Esophagus squamous epithelium (tissue), 5 donors: ENCODE measurements at regions not wholly inside any gene's neighbourhood (a gene's known extent, or its start where the extent isn't known, plus 50 kb on each side); places are given as distances from the start of the nearest gene placed in this dataset.

Experiments
- DNase-seq: peaks from one replicate; lab custom pipeline; 2025; lab: John Stamatoyannopoulos, UW
- H3K27ac ChIP-seq, 4 donors: fragments of 200-600 bp; sonication (generic); one replicate each; pipeline ENCODE4 v1.5.1; 2016 to 2019; ENCODE audit warnings: mild to moderate bottlenecking in 1 of 4
- H3K27me3 ChIP-seq, 4 donors: fragments of 200-600 bp; sonication (generic); 1 replicate in 3 of 4; 2 replicates in 1 of 4; pipeline versions ENCODE4 v1.5.1 to v1.6.0; 2017 to 2021; ENCODE audit warnings: antibody characterized with exemption in 1 of 4
- H3K36me3 ChIP-seq, 3 donors: fragments of 200-600 bp; sonication (generic); one replicate each; pipeline ENCODE4 v1.5.1; 2016 to 2019
- H3K4me1 ChIP-seq, 3 donors: fragments of 200-600 bp; sonication (generic); one replicate each; pipeline ENCODE4 v1.5.1; 2017 to 2019
- H3K4me3 ChIP-seq, 4 donors: fragments of 200-600 bp; sonication (generic); 1 replicate in 3 of 4; 2 replicates in 1 of 4; pipeline ENCODE4 v1.5.1; 2016 to 2019; ENCODE audit warnings: mild to moderate bottlenecking in 2 of 4, moderate library complexity in 1 of 4
- H3K9me3 ChIP-seq, 3 donors: fragments of 200-600 bp; sonication (generic); one replicate each; pipeline ENCODE4 v1.5.1; 2016 to 2019
- POLR2A ChIP-seq, 4 donors: fragments of 450-650 bp; IDR thresholded peaks; one replicate each; pipeline ENCODE4 v1.6.1; 2017; ENCODE audit warnings: antibody characterized with exemption in 4 of 4, mild to moderate bottlenecking in 4 of 4, moderate library complexity in 3 of 4
- WGBS, 2 donors: methylation state at CpG; one replicate each; pipeline ENCODE4 v1.1.5; 2018; 5-methylcytosine and 5-hydroxymethylcytosine counted together
- intact Hi-C: fragments of 100-400 bp; cut with DNase I; formaldehyde crosslinking; loops from one replicate; pipeline ENCODE4 v1.15.0; 2022
- TF ChIP-seq, protein P1 (sequence below), 6 experiments: fragments of 450-650 bp in 4 of 6; fragments of 200-600 bp in 2 of 6; sonication (generic) in 2 of 6; IDR thresholded peaks; one replicate each; pipeline ENCODE4 v1.5.1; 2016 to 2019; ENCODE audit warnings: antibody characterized with exemption in 6 of 6, mild to moderate bottlenecking in 4 of 6, moderate library complexity in 4 of 6
- donor health status: DM: yes; HTN: yes; CAD: no.

DNA sequence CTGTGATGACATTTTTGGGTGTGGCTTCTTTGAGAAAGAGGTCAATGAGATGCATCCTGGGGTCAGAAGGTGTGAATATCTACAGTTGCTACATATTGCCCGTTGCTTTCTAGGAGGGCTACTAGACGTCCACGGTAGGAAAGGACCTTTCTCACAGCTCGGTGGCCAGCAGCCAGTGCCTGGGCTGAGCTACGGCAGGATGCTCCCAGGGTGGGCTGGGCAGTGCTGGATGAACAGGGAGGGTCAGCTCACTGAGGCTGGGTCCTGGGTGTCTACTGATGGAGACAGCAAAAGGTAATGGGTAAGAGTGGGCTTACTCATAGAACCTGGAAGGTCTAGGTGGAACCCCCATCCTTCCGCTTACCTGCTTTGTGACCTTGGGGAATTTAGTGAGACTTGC is 188.3 kb upstream of the WSCD1 start:
- intact Hi-C loops, result no loop called here
- Histone ChIP-seq H3K27me3 (peaks cover 0 to 36% (median 0%) of the 10 kb centered on the region in 4 donors), H3K27ac (no peak overlapping the region), H3K9me3 (no peaks in the 10 kb centered on the region), H3K36me3 (no peaks in the 10 kb centered on the region), H3K4me1 (no peaks in the 10 kb centered on the region), H3K4me3 (no peak overlapping the region)
- 81 to 85% methylated on average over 5 to 6 of the region's 6 CpGs for WGBS, 2 donors
- no peak for DNase-seq
- TF ChIP-seq, protein P1, sequence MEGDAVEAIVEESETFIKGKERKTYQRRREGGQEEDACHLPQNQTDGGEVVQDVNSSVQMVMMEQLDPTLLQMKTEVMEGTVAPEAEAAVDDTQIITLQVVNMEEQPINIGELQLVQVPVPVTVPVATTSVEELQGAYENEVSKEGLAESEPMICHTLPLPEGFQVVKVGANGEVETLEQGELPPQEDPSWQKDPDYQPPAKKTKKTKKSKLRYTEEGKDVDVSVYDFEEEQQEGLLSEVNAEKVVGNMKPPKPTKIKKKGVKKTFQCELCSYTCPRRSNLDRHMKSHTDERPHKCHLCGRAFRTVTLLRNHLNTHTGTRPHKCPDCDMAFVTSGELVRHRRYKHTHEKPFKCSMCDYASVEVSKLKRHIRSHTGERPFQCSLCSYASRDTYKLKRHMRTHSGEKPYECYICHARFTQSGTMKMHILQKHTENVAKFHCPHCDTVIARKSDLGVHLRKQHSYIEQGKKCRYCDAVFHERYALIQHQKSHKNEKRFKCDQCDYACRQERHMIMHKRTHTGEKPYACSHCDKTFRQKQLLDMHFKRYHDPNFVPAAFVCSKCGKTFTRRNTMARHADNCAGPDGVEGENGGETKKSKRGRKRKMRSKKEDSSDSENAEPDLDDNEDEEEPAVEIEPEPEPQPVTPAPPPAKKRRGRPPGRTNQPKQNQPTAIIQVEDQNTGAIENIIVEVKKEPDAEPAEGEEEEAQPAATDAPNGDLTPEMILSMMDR (IDR thresholded peaks at IDR 0.05), result no peak
- TF ChIP-seq POLR2A (IDR thresholded peaks at IDR 0.05), result no peak

DNA sequence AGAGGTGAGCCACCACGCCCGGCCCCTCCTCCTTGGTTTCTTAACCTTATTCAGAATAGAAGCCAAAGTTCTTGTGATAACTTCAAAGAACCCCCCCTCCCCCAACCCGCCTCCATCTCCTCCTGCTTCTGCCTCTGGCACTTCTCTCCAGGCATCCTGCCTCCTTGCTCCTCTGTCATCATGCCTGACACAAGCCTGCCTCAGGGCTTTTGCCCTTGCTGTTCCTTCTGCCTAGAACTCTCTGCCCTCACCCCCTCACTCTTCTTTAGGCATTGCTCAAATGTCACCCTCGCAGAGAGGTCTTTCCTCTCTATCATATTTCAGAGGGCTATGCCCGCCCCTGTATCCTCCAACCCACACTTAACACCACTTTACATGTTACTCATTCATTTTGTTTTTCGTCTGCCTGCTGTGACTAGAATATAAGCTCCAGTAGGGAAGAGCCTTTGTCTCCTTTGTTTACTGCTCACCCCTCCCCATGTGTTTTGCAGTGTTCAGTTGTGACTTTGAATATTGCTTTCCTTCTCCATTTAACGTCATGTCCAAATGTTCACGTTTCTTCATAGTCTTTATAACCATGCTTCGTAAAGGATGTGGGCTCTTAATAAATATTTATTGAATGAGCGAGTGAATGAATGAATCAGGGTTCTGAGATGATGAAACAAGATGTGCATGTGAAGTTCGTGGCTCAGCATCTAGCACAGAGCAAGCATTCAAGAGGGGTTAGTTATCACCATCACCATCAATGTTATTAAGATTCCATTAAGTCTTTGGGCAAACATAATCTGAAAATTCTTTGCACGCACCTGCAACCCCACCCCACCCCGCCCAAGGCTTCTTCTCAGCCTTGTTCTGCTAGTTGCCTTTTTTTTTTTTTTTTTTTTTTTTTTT is 186.2 kb upstream of the WSCD1 start:
- 42 to 55% methylated on average over 13 of the region's 13 CpGs for WGBS, 2 donors
- Histone ChIP-seq H3K27ac (no peak overlapping the region), H3K4me1 (no peaks in the 10 kb centered on the region), H3K36me3 (no peaks in the 10 kb centered on the region), H3K4me3 (no peak overlapping the region), H3K9me3 (no peaks in the 10 kb centered on the region), H3K27me3 (peaks cover 0 to 43% (median 0%) of the 10 kb centered on the region in 4 donors)
- intact Hi-C loops, result no loop called here
- no peak for DNase-seq
- TF ChIP-seq, protein P1 (IDR thresholded peaks at IDR 0.05), result no peak
- no peak for TF ChIP-seq POLR2A (IDR thresholded peaks at IDR 0.05)

DNA sequence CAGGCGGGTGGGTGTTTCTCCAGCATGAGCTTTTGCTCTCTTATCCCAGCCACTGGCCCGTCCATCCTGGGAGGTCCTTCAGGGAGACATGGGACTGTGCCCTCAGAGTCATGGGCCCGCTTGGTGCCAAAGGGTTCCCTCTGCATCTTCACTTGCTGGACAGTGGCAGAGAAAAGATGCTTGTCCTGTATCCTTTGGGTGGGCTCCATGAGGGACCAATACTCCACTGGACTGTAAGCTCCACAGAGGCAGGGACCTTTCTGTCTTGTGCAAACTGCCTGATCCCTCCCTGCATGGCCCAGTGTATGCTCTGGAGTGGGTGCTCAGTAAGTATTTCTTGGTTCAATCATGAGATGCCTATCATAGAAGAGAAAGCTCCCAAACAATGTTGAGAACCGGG is 184.8 kb upstream of the WSCD1 start:
- Histone ChIP-seq H3K27ac (no peak overlapping the region), H3K4me1 (no peaks in the 10 kb centered on the region), H3K4me3 (no peak overlapping the region), H3K36me3 (no peaks in the 10 kb centered on the region), H3K9me3 (no peaks in the 10 kb centered on the region), H3K27me3 (peaks cover 0 to 42% (median 0%) of the 10 kb centered on the region in 4 donors)
- TF ChIP-seq, protein P1 (IDR thresholded peaks at IDR 0.05), result no peak
- no peak for TF ChIP-seq POLR2A (IDR thresholded peaks at IDR 0.05)
- intact Hi-C loops, result no loop called here
- 88 to 90% methylated on average over 2 of the region's 4 CpGs for WGBS, 2 donors
- no peak for DNase-seq

DNA sequence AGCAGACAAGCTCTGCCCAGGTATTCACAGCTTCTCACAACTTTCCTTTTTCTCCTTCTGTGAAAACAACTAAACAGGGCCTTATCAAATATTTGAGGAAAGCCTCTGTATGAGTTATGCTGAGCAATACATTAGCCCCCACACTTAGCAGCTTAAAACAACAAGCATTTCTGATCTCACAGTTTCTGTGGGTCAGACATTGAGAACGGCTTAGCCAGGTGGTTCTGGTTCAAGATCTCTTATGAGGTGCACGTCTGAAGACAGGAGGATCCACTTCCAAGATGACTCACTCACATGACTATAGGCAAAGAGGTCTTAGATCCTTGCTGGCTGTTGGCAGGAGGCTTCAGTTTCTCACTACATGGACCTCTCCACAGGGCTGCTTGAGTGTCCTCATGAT is 181.4 kb upstream of the WSCD1 start:
- TF ChIP-seq, protein P1 (IDR thresholded peaks at IDR 0.05), result no peak
- no peak for TF ChIP-seq POLR2A (IDR thresholded peaks at IDR 0.05)
- 23 to 29% methylated on average over 2 of the region's 2 CpGs for WGBS, 2 donors
- Histone ChIP-seq H3K36me3 (no peaks in the 10 kb centered on the region), H3K9me3 (no peaks in the 10 kb centered on the region), H3K27ac (no peak overlapping the region), H3K27me3 (peaks cover 0 to 49% (median 0%) of the 10 kb centered on the region in 4 donors), H3K4me3 (no peak overlapping the region), H3K4me1 (no peaks in the 10 kb centered on the region)
- no peak for DNase-seq
- intact Hi-C loops, result no loop called here

DNA sequence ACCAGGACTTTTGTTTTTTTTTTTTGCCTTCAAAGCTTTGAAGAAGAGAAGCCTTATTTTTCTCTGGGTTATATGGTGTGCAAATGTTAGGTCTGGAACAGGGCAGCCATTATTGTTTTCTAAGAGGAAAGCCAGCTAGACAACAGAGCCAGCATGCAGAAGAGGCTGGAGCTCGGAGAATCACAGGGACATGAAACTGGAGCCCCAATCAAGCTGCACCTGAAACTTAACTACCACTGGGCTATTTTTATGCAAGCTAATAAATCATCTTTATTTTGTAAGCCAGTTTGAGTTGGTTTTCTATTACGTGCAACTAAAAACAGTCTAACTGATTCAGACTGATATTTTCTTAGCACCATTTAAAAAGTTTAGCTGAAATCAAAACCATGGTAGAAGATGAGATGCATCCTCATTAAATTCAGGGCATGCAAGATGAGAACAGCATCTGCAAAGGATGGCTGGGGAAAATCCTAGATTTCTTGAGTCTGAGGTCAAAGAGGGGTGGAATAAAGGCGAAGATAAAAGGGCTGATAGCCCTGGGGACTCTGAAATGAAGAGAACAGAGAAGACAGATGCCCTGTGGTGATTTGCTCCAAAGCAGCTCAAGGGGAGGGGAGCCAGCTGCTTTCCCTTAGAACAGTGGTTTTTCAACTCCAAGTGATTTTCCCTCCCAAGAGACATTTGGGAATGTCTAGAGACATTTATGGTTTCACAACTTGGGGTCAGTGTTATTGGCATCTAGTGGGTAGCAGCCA is 177.1 kb upstream of the WSCD1 start:
- no peaks in the 10 kb centered on the region for H3K9me3 ChIP-seq
- DNase-seq, result no peak
- TF ChIP-seq POLR2A (IDR thresholded peaks at IDR 0.05), result no peak
- TF ChIP-seq, protein P1 (IDR thresholded peaks at IDR 0.05), result no peak
- H3K36me3 ChIP-seq, result no peaks in the 10 kb centered on the region
- no peaks in the 10 kb centered on the region for H3K4me1 ChIP-seq
- intact Hi-C loops, result no loop called here
- peaks cover 0 to 49% (median 0%) of the 10 kb centered on the region in 4 donors for H3K27me3 ChIP-seq
- WGBS, 2 donors, result 33 to 46% methylated on average over 3 of the region's 3 CpGs
- no peak overlapping the region for H3K4me3 ChIP-seq
- H3K27ac ChIP-seq, result no peak overlapping the region
